ENCODE measurements at regions not wholly inside any gene's neighbourhood (a gene's known extent, or its start where the extent isn't known, plus 50 kb on each side); places are given as distances from the start of the nearest gene placed in this dataset.

- no peak for DNase-seq (ENCODE audit: low spot score)
These were observed 254.2 kb downstream of the EN1 start for GRCh38 chr2:118593257-118593656.

DNA sequence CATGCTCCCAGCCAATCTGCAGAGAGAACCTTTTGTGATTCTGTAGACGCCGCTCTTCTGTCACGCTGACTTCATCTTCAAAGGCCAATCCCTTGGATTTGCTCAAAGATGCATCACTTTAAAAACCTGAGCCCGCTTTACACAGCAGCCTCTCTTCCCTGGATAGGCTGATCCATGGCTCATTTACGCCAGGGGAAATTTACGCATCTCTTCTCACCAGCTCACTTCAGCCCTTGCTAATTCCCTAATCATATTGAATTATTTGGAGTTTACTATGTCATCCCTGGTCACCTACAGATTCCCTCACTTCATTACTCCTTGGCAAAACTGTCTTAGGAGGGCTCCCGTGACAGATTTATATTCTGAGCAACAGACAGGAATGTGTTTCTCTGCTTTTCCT, 256.2 kb downstream of the EN1 start:
- no peak for TF ChIP-seq CTCF (IDR thresholded peaks at IDR 0.05; ENCODE audit: extremely low read depth, missing control alignments)
- DNase-seq (ENCODE audit: low spot score): no peak

More at GRCh38 chr2:118593257-118593656, 254.2 kb downstream of the EN1 start:
- TF ChIP-seq CTCF (IDR thresholded peaks at IDR 0.05; ENCODE audit: extremely low read depth, missing control alignments): no peak

DNA sequence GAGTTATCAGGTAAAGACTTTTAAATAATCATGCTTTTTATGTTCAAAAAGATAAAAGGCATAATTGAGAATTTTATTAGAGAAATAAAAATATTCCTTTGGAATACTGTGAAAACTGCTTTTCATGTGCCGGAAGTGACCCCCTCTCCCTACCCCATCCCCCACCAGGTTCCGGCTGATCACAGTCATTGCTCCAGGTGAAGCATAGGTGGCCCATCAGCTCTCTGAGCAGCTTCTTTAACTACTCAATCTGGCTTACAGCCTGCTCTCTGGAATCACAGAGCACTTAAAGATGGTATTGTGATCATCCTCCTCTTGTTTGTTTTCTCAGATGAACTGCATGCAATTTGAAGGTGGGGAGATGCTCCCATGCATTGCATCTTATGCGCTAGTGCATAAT, 257.7 kb downstream of the EN1 start:
- no peak for TF ChIP-seq CTCF (IDR thresholded peaks at IDR 0.05; ENCODE audit: extremely low read depth, missing control alignments)
- no peak for DNase-seq (ENCODE audit: low spot score)

- DNase-seq (ENCODE audit: low spot score): no peak
- no peak for TF ChIP-seq CTCF (IDR thresholded peaks at IDR 0.05; ENCODE audit: extremely low read depth, missing control alignments)
These were observed 258.6 kb downstream of the EN1 start for GRCh38 chr2:118588850-118589249.

- no peak for TF ChIP-seq CTCF (IDR thresholded peaks at IDR 0.05; ENCODE audit: extremely low read depth, missing control alignments)
- DNase-seq (ENCODE audit: low spot score): no peak
These were observed 261.1 kb downstream of the EN1 start for GRCh38 chr2:118586312-118586711.

- TF ChIP-seq CTCF (IDR thresholded peaks at IDR 0.05; ENCODE audit: extremely low read depth, missing control alignments): no peak
- DNase-seq (ENCODE audit: low spot score): no peak
These were observed 262.6 kb downstream of the EN1 start for GRCh38 chr2:118584877-118585276.

- TF ChIP-seq CTCF (IDR thresholded peaks at IDR 0.05; ENCODE audit: extremely low read depth, missing control alignments): no peak
- no peak for DNase-seq (ENCODE audit: low spot score)
These were observed 263.2 kb downstream of the EN1 start for GRCh38 chr2:118584062-118584749.
